OCI-LY7 (cell line): ENCODE measurements at regions not wholly inside any gene's neighbourhood (a gene's known extent, or its start where the extent isn't known, plus 50 kb on each side); places are given as distances from the start of the nearest gene placed in this dataset.

ENCODE experiments used
- BruUV-seq: library from RNA; stranded (reverse); fragments of 400-500 nt; replicated peaks from 2 replicates; lab custom pipeline; 2021; lab: Mats Ljungman, UMichigan
- CTCF ChIA-PET: fragments of 300-600 bp; sonication (Branson Sonifier 250); formaldehyde crosslinking; loops from one replicate; lab custom pipeline; 2022; ENCODE audit warnings: antibody characterized with exemption; ENCODE audit not compliant: unreplicated experiment; lab: Charles Lee
- POLR2A ChIA-PET: fragments of 300-600 bp; sonication (Branson Sonifier 250); formaldehyde crosslinking; loops from one replicate; lab custom pipeline; 2022; ENCODE audit warnings: antibody characterized with exemption; lab: Charles Lee
- DNase-seq: peaks from one replicate; pipeline ENCODE4 v3.0.0-alpha.2; 2015; ENCODE audit warnings: low spot score
- H2AFZ ChIP-seq: fragments of 200-600 bp; sonication (generic), shearing (Covaris generic); 2 replicates; pipeline ENCODE4 v1.6.1; 2014; ENCODE audit warnings: mild to moderate bottlenecking, antibody characterized with exemption, low read length, moderate library complexity
- H3K27ac ChIP-seq: fragments of 200-600 bp; sonication (generic); 2 replicates; pipeline ENCODE4 v1.5.1; 2014; ENCODE audit warnings: mixed run types, low read depth, mild to moderate bottlenecking, moderate library complexity, low read length, inconsistent platforms; ENCODE audit not compliant: poor library complexity, severe bottlenecking
- H3K36me3 ChIP-seq: fragments of 200-600 bp; sonication (generic); 2 replicates; pipeline ENCODE4 v1.6.1; 2014; ENCODE audit warnings: mild to moderate bottlenecking, antibody characterized with exemption, low read length, moderate library complexity, mixed read lengths; ENCODE audit not compliant: insufficient read depth
- H3K4me1 ChIP-seq: fragments of 200-600 bp; sonication (generic); 2 replicates; pipeline ENCODE4 v1.5.1; 2014; ENCODE audit warnings: mild to moderate bottlenecking, low read length; ENCODE audit not compliant: insufficient read depth, poor library complexity, severe bottlenecking
- H3K4me2 ChIP-seq: fragments of 200-600 bp; sonication (generic); 2 replicates; pipeline ENCODE4 v1.6.1; 2014; ENCODE audit warnings: mild to moderate bottlenecking, low read length
- H3K4me3 ChIP-seq: fragments of 200-600 bp; sonication (generic); 2 replicates; pipeline ENCODE4 v1.5.1; 2014; ENCODE audit warnings: mild to moderate bottlenecking, low read depth, low read length; ENCODE audit not compliant: poor library complexity, severe bottlenecking
- H3K79me2 ChIP-seq: fragments of 200-600 bp; sonication (generic); 2 replicates; pipeline ENCODE4 v1.6.1; 2016; ENCODE audit warnings: low read depth, mild to moderate bottlenecking, low read length, moderate library complexity, mixed read lengths; ENCODE audit not compliant: insufficient read depth
- H3K9me2 ChIP-seq: fragments of 200-600 bp; sonication (generic); 2 replicates; pipeline ENCODE4 v1.6.1; 2016; ENCODE audit warnings: mild to moderate bottlenecking, low read length, mixed read lengths; ENCODE audit not compliant: insufficient read depth
- H3K9me3 ChIP-seq: fragments of 200-600 bp; sonication (generic); 2 replicates; pipeline ENCODE4 v1.6.1; 2014; ENCODE audit warnings: mild to moderate bottlenecking, mixed run types, low read length, mixed read lengths
- H4K20me1 ChIP-seq: fragments of 200-600 bp; sonication (generic); 2 replicates; pipeline ENCODE4 v1.6.1; 2014; ENCODE audit warnings: mild to moderate bottlenecking, antibody characterized with exemption, low read length, moderate library complexity, mixed read lengths; ENCODE audit not compliant: insufficient read depth
- CTCF ChIP-seq: fragments of 200-600 bp; sonication (generic); conservative IDR thresholded peaks from 2 replicates; pipeline ENCODE4 v1.5.1; 2014; ENCODE audit warnings: mild to moderate bottlenecking, antibody characterized with exemption, low read length, moderate library complexity, mixed read lengths
- EZH2phosphoT487 ChIP-seq: fragments of 200-600 bp; sonication (generic); IDR thresholded peaks from 2 replicates; pipeline ENCODE4 v1.6.1; 2018; ENCODE audit warnings: low read depth, borderline replicate concordance, mild to moderate bottlenecking, mixed run types, antibody characterized with exemption, low read length, moderate library complexity, mixed read lengths
- intact Hi-C: fragments of 100-400 bp; cut with micrococcal nuclease; formaldehyde crosslinking; loops from one replicate; pipeline ENCODE4 v1.10.0; 2022; ENCODE audit not compliant: unreplicated experiment

DNA sequence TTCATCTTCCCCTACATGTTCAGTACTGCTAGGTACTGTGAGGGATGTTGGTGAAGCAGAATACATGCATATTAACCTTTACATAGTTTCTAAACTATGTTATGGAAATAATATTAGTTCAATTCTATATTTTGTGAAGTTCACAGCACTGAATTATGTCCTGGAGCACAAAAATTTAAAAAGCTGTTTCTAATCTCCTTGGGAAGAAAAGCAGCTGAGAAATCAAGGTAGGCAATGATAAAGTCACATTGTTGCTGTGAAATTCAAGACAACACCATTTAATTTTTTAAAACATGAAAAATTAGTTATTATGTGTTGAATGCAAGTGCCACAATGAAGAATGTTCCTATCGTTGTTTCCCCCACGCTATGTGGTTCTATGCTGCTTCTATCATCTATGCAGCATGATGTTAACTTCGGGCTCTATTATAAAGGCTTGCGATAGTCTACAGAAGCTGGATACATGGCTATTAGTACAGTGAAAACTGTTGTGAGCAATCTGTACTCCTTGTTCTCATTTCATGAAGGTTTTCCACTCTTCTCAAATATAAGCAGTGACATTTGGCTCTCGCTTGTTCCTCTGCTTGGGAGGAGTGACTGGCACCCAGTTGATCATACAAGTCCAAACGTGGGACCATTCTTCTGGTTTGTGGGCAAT, 164.3 kb downstream of the AASDHPPT start:
- Histone ChIP-seq H3K4me3 (no peak overlapping the region), H4K20me1 (no peaks in the 10 kb centered on the region), H3K79me2 (no peaks in the 10 kb centered on the region), H3K27ac (no peak overlapping the region), H3K9me3 (no peaks in the 10 kb centered on the region), H3K9me2 (no peaks in the 10 kb centered on the region), H3K36me3 (no peaks in the 10 kb centered on the region), H2AFZ (no peak overlapping the region), H3K4me1 (no peaks in the 10 kb centered on the region), H3K4me2 (no peak overlapping the region)
- ChIA-PET CTCF (no interaction called here), POLR2A (no interaction called here)
- no TSS peak for BruUV-seq
- intact Hi-C loops, result no loop called here
- DNase-seq, result no peak
- TF ChIP-seq EZH2phosphoT487 (no peak), CTCF (no peak)

DNA sequence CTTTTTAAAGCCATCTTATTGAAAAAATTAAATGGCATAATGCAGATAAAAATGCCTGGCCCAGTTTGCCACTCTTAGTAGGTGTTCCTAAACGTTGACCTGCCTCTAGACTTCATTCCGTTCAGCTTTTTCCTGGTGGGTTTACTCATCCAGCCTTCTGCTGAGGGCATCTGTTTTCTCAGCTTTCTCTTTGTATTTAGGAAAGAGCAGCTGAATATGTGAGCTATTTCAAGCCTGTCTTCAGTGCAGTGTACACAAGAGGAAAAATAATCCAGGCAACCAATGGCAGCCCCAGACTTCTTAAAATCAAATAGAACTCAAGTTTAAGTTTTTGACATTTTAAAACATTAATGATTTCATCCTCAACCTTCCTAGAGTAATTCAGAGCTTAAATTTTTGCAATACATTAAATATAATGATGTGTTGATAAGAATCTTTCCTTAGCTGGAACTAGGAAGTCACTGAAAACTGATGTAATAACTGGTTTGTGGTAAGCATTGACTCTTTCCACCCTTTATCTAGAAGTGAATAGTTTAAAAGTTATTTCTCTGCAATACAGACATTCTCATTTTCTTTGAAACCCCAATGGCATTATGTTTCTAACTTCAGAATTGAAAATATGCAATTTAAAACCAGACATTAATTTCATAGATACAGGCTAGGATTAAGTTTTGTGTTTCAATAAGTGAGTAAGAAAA, 165.4 kb downstream of the AASDHPPT start:
- no peak for TF ChIP-seq EZH2phosphoT487
- TF ChIP-seq CTCF, result no peak
- ChIA-PET POLR2A (interaction anchor here (0.7 kb wide), 1 partner anchor 291 kb away, joined by 3 read pairs; no protein-coding TSS in a partner anchor), CTCF (no interaction called here)

DNA sequence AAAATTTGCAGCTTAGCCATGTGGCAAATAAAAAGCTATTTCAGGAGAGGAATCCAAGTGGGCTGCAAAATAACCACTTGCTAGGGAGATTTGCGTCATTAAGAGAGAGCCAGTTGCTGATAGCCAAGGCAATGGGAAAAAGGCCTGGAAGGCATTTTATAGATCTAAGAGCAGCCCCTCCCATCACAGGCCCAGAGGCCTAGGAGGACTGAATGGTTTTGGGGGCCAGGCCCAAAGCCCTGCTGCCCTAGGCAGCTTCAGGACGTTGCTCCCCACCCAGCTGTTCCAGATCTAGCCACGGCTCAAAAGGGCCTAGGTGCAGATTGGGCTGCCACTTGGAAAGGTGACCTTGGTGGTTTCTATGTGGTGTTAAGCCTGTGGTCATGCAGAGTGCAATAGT, 169.0 kb downstream of the AASDHPPT start:
- Histone ChIP-seq H3K4me1 (no peaks in the 10 kb centered on the region), H3K36me3 (no peaks in the 10 kb centered on the region), H4K20me1 (no peaks in the 10 kb centered on the region), H3K27ac (no peak overlapping the region), H3K79me2 (no peaks in the 10 kb centered on the region), H3K9me2 (no peaks in the 10 kb centered on the region), H3K9me3 (no peaks in the 10 kb centered on the region), H3K4me3 (no peak overlapping the region), H2AFZ (no peak overlapping the region), H3K4me2 (no peak overlapping the region)
- intact Hi-C loops, result no loop called here
- no TSS peak for BruUV-seq
- TF ChIP-seq CTCF (no peak), EZH2phosphoT487 (no peak)
- POLR2A ChIA-PET, result no interaction called here
- no peak for DNase-seq
- CTCF ChIA-PET, result no interaction called here

More for the DNA sequence above, 165.4 kb downstream of the AASDHPPT start:
- H2AFZ ChIP-seq, result no peak overlapping the region
- BruUV-seq, result no TSS peak
- H4K20me1 ChIP-seq, result no peaks in the 10 kb centered on the region
- no peaks in the 10 kb centered on the region for H3K9me2 ChIP-seq
- DNase-seq, result no peak
- no peaks in the 10 kb centered on the region for H3K36me3 ChIP-seq
- intact Hi-C loops, result no loop called here
- no peaks in the 10 kb centered on the region for H3K4me1 ChIP-seq
- H3K79me2 ChIP-seq, result no peaks in the 10 kb centered on the region
- H3K27ac ChIP-seq, result no peak overlapping the region
- no peaks in the 10 kb centered on the region for H3K9me3 ChIP-seq
- H3K4me2 ChIP-seq, result no peak overlapping the region
- H3K4me3 ChIP-seq, result no peak overlapping the region
